ENCODE measurements at regions not wholly inside any gene's neighbourhood (a gene's known extent, or its start where the extent isn't known, plus 50 kb on each side); places are given as distances from the start of the nearest gene placed in this dataset.

- peak; percentile 76 for DNase-seq
- Mint-ChIP-seq H3K4me1 (ENCODE audit: low read depth, unreplicated experiment) (no peaks in the 10 kb centered on the region), H3K36me3 (ENCODE audit: insufficient read depth, unreplicated experiment) (no peaks in the 10 kb centered on the region), H3K27ac (ENCODE audit: unreplicated experiment) (no peak overlapping the region), H3K27me3 (ENCODE audit: unreplicated experiment) (no peaks in the 10 kb centered on the region), H3K4me3 (ENCODE audit: low read depth, unreplicated experiment) (no peak overlapping the region), H3K9me3 (ENCODE audit: low read depth, unreplicated experiment) (no peaks in the 10 kb centered on the region)
- BruUV-seq (replicated peaks), result no TSS peak
- peak; percentile 47 for TF ChIP-seq CTCF (IDR thresholded peaks at IDR 0.05; ENCODE audit: unreplicated experiment)
- CTCF ChIA-PET, result interaction anchor here (0.6 to 1.5 kb wide), 3 partner anchors 220 to 517 kb away, joined by 3 to 6 read pairs (median 6); no protein-coding TSS in a partner anchor
- intact Hi-C loops (cut with micrococcal nuclease; ENCODE audit: unreplicated experiment), result loop anchor here (5.0 kb wide), 2 partner anchors 190 to 1675 kb away; no protein-coding TSS in a partner anchor
Observed at GRCh38 chr15:46312133-46312740, 677.4 kb downstream of the SQOR start.

- intact Hi-C loops (cut with micrococcal nuclease; ENCODE audit: unreplicated experiment), result no loop called here
- no peaks in the 10 kb centered on the region for H3K9me3 Mint-ChIP-seq (ENCODE audit: low read depth, unreplicated experiment)
Observed at GRCh38 chr15:46315434-46315833, 680.6 kb downstream of the SQOR start.

DNA sequence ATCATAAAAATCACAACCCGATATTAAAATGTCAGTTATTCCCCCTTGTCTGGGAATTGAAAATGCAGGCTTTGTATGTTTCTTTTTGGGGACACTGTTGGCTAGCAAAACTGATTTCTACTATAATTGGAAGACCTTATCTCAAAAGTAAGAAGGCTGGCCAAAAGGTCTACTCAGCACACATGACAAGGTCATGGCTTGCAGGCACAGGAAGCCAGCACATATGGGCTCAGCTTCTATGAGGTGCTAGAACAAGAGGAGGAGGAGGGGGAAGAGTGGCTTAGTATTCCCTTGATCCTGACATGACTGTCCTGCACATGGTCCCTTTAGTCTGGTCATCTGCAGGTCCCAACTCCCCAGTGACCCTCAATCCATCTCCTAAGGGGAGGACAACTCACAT lies 681.2 kb downstream of the SQOR start:
- CTCF ChIA-PET, result no interaction called here
- intact Hi-C loops (cut with micrococcal nuclease; ENCODE audit: unreplicated experiment), result no loop called here

More at GRCh38 chr15:46315434-46315833, 680.6 kb downstream of the SQOR start:
- no TSS peak for BruUV-seq (replicated peaks)
- H3K27me3 Mint-ChIP-seq (ENCODE audit: unreplicated experiment), result no peaks in the 10 kb centered on the region
- no peaks in the 10 kb centered on the region for H3K36me3 Mint-ChIP-seq (ENCODE audit: insufficient read depth, unreplicated experiment)
- no peak for DNase-seq
- H3K4me1 Mint-ChIP-seq (ENCODE audit: low read depth, unreplicated experiment), result no peaks in the 10 kb centered on the region
- H3K27ac Mint-ChIP-seq (ENCODE audit: unreplicated experiment), result no peak overlapping the region
- TF ChIP-seq CTCF (IDR thresholded peaks at IDR 0.05; ENCODE audit: unreplicated experiment), result no peak
- H3K4me3 Mint-ChIP-seq (ENCODE audit: low read depth, unreplicated experiment), result no peak overlapping the region
- CTCF ChIA-PET, result no interaction called here

DNA sequence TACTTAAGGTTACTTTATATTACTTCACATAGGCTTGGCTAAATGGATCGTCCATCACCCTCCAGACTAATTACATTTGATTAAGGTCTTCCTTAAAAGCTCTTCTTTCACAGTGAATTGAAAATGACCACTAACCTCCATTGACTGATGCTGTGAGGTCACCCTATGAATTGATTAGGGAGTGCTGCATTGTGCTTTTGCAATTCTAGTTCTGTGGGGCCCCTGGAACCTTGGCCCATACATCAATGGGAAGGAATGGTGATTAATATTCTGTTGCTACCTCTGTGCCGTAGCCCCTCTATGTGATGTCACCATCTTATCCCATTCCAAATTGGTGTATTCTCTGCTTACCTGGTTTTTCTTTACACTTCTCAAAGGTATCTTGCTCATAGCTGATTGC lies 682.2 kb downstream of the SQOR start:
- TF ChIP-seq CTCF (IDR thresholded peaks at IDR 0.05; ENCODE audit: unreplicated experiment), result no peak
- intact Hi-C loops (cut with micrococcal nuclease; ENCODE audit: unreplicated experiment), result no loop called here
- Mint-ChIP-seq H3K9me3 (ENCODE audit: low read depth, unreplicated experiment) (no peaks in the 10 kb centered on the region), H3K4me1 (ENCODE audit: low read depth, unreplicated experiment) (no peaks in the 10 kb centered on the region), H3K27me3 (ENCODE audit: unreplicated experiment) (no peaks in the 10 kb centered on the region), H3K4me3 (ENCODE audit: low read depth, unreplicated experiment) (no peak overlapping the region), H3K27ac (ENCODE audit: unreplicated experiment) (no peak overlapping the region), H3K36me3 (ENCODE audit: insufficient read depth, unreplicated experiment) (no peaks in the 10 kb centered on the region)
- no peak for DNase-seq
- CTCF ChIA-PET, result no interaction called here
- BruUV-seq (replicated peaks), result no TSS peak

More for the DNA sequence above, 681.2 kb downstream of the SQOR start:
- no peak overlapping the region for H3K27ac Mint-ChIP-seq (ENCODE audit: unreplicated experiment)
- TF ChIP-seq CTCF (IDR thresholded peaks at IDR 0.05; ENCODE audit: unreplicated experiment), result no peak
- no peaks in the 10 kb centered on the region for H3K27me3 Mint-ChIP-seq (ENCODE audit: unreplicated experiment)
- H3K36me3 Mint-ChIP-seq (ENCODE audit: insufficient read depth, unreplicated experiment), result no peaks in the 10 kb centered on the region
- no TSS peak for BruUV-seq (replicated peaks)
- no peak overlapping the region for H3K4me3 Mint-ChIP-seq (ENCODE audit: low read depth, unreplicated experiment)
- no peaks in the 10 kb centered on the region for H3K4me1 Mint-ChIP-seq (ENCODE audit: low read depth, unreplicated experiment)
- no peaks in the 10 kb centered on the region for H3K9me3 Mint-ChIP-seq (ENCODE audit: low read depth, unreplicated experiment)
- DNase-seq, result no peak
